Endothelial cell of umbilical vein (primary cell): ENCODE measurements at regions not wholly inside any gene's neighbourhood (a gene's known extent, or its start where the extent isn't known, plus 50 kb on each side); places are given as distances from the start of the nearest gene placed in this dataset.

Source experiments
- BruUV-seq: library from RNA; stranded (reverse); fragments of 400-500 nt; replicated peaks from 2 replicates; lab custom pipeline; 2021; lab: Mats Ljungman, UMichigan
- CTCF ChIA-PET: fragments of 300-600, 350-600 bp; sonication (Branson Sonifier 250); formaldehyde crosslinking; loops from one replicate; lab custom pipeline; 2021; ENCODE audit warnings: antibody characterized with exemption, inconsistent platforms; lab: Charles Lee
- POLR2A ChIA-PET: fragments of 300-600, 350-600 bp; sonication (Branson Sonifier 250); formaldehyde crosslinking; loops from one replicate; lab custom pipeline; 2021; ENCODE audit warnings: antibody characterized with exemption, inconsistent platforms; lab: Charles Lee
- DNase-seq: peaks from one replicate; pipeline ENCODE4 v3.0.0-alpha.2; 2011; ENCODE audit warnings: low read depth, low spot score
- FAIRE-seq: peaks from 2 replicates; lab custom pipeline; 2011; peaks lifted over from hg19 to GRCh38; lab: Jason Lieb, UNC
- H2AFZ ChIP-seq: 2 replicates; pipeline ENCODE4 v1.6.0; 2012; ENCODE audit warnings: low read depth, low read length, control low read depth, inconsistent platforms
- H3K27ac ChIP-seq: 2 replicates; pipeline ENCODE4 v1.5.1; 2011; ENCODE audit warnings: low read depth, mild to moderate bottlenecking, control low read depth, low read length, moderate library complexity; ENCODE audit not compliant: insufficient read depth
- H3K27me3 ChIP-seq, 2 experiments: 2 replicates each; pipeline versions ENCODE4 v1.6.0 to v1.6.1; 2011; ENCODE audit warnings: low read length in 2 of 2, mixed read lengths in 1 of 2; ENCODE audit not compliant: control insufficient read depth in 2 of 2, insufficient read depth in 2 of 2
- H3K36me3 ChIP-seq, 2 experiments: 2 replicates in 1 of 2; 3 replicates in 1 of 2; pipeline ENCODE4 v1.5.1; 2011; ENCODE audit warnings: low read length in 2 of 2, mild to moderate bottlenecking in 1 of 2, moderate library complexity in 1 of 2; ENCODE audit not compliant: control insufficient read depth in 2 of 2, insufficient read depth in 2 of 2; ENCODE audit errors: extremely low read depth in 1 of 2
- H3K4me1 ChIP-seq: 3 replicates; pipeline ENCODE4 v1.5.1; 2011; ENCODE audit warnings: mild to moderate bottlenecking, low read length; ENCODE audit not compliant: control insufficient read depth, insufficient read depth; ENCODE audit errors: extremely low read depth
- H3K4me2 ChIP-seq: 2 replicates; pipeline ENCODE4 v1.6.1; 2011; ENCODE audit warnings: low read length, control low read depth, mixed read lengths; ENCODE audit not compliant: insufficient read depth
- H3K4me3 ChIP-seq, 3 experiments: fragments of 200-600 bp in 1 of 3; sonication (generic), shearing (Covaris generic) in 1 of 3; replicated peaks in 1 of 3; 2 replicates each; pipeline ENCODE4 v1.5.1; 2011 to 2016; ENCODE audit warnings: control low read depth in 3 of 3, low read length in 3 of 3, mild to moderate bottlenecking in 2 of 3, inconsistent platforms in 1 of 3, low read depth in 1 of 3, moderate library complexity in 1 of 3; ENCODE audit not compliant: insufficient read depth in 1 of 3
- H3K79me2 ChIP-seq: 2 replicates; pipeline ENCODE4 v1.6.0; 2012; ENCODE audit warnings: low read length, inconsistent platforms; ENCODE audit not compliant: control insufficient read depth, insufficient read depth
- H3K9ac ChIP-seq: replicated peaks from 2 replicates; pipeline ENCODE3; 2011; ENCODE audit warnings: low read length, control low read depth; ENCODE audit not compliant: insufficient read depth; ENCODE audit errors: extremely low read depth
- H3K9me1 ChIP-seq: replicated peaks from 3 replicates; pipeline ENCODE4 v1.6.0; 2011; ENCODE audit warnings: mild to moderate bottlenecking, low read length; ENCODE audit not compliant: control insufficient read depth, insufficient read depth; ENCODE audit errors: extremely low read depth
- H3K9me3 ChIP-seq: replicated peaks from 2 replicates; pipeline ENCODE4 v1.5.1; 2012; ENCODE audit warnings: low read length, inconsistent platforms; ENCODE audit not compliant: control insufficient read depth, insufficient read depth
- H4K20me1 ChIP-seq: replicated peaks from 2 replicates; pipeline ENCODE3; 2011; ENCODE audit warnings: mild to moderate bottlenecking, low read length; ENCODE audit not compliant: control insufficient read depth, insufficient read depth; ENCODE audit errors: extremely low read depth
- CTCF ChIP-seq, 2 donors: IDR thresholded peaks; 1 replicate in 1 of 2; 2 replicates in 1 of 2; pipeline ENCODE4 v1.5.1; 2011; ENCODE audit warnings: low read length in 2 of 2, mild to moderate bottlenecking in 2 of 2, moderate library complexity in 2 of 2, control low read depth in 1 of 2, inconsistent platforms in 1 of 2, low read depth in 1 of 2; ENCODE audit not compliant: insufficient read depth in 1 of 2; ENCODE audit errors: extremely low read depth in 1 of 2
- EZH2 ChIP-seq: IDR thresholded peaks from 2 replicates; pipeline ENCODE4 v1.6.1; 2012; ENCODE audit warnings: borderline replicate concordance, low read depth, mild to moderate bottlenecking, moderate library complexity, low read length, inconsistent platforms; ENCODE audit not compliant: severe bottlenecking
- FOS ChIP-seq: IDR thresholded peaks from 2 replicates; pipeline ENCODE4 v1.6.1; 2011; ENCODE audit warnings: mild to moderate bottlenecking, low read length, moderate library complexity, borderline replicate concordance; ENCODE audit not compliant: insufficient read depth
- GATA2 ChIP-seq: IDR thresholded peaks from 2 replicates; pipeline ENCODE4 v1.7.0; 2011; ENCODE audit warnings: low read depth, mild to moderate bottlenecking, moderate library complexity, mixed read lengths, low read length; ENCODE audit not compliant: insufficient read length, insufficient read depth
- JUN ChIP-seq: IDR thresholded peaks from 2 replicates; pipeline ENCODE4 v1.6.1; 2011; ENCODE audit warnings: borderline replicate concordance, low read depth; ENCODE audit not compliant: insufficient read length, insufficient read depth
- MAX ChIP-seq: IDR thresholded peaks from 2 replicates; pipeline ENCODE4 v1.6.1; 2011; ENCODE audit not compliant: insufficient read depth, insufficient read length
- MYC ChIP-seq: IDR thresholded peaks from one replicate; pipeline ENCODE4 v1.6.1; 2011; ENCODE audit warnings: mild to moderate bottlenecking, low read depth, low read length
- POLR2A ChIP-seq: IDR thresholded peaks from 2 replicates; pipeline ENCODE4 v1.6.1; 2012; ENCODE audit warnings: low read depth, mild to moderate bottlenecking, control low read depth, low read length
- POLR2AphosphoS5 ChIP-seq: IDR thresholded peaks from 2 replicates; pipeline ENCODE4 v1.6.1; 2012; ENCODE audit warnings: low read depth, mild to moderate bottlenecking, control low read depth, low read length, moderate library complexity; ENCODE audit not compliant: insufficient read depth
- dilution Hi-C: fragments of 300-500 bp; cut with MboI; formaldehyde crosslinking; loops from one replicate; pipeline ENCODE4 v1.15.0; 2019; ENCODE audit warnings: low sequenced_read_pairs; ENCODE audit not compliant: extremely low pct_ligation_motif_present
- intact Hi-C: fragments of 100-400 bp; cut with micrococcal nuclease; formaldehyde crosslinking; loops from one replicate; pipeline ENCODE4 v1.10.0; 2022

- Histone ChIP-seq H3K9me3 (no peaks in the 10 kb centered on the region), H3K9me1 (no peaks in the 10 kb centered on the region), H3K9ac (no peak overlapping the region), H3K4me3 (no peak overlapping the region), H4K20me1 (no peaks in the 10 kb centered on the region), H3K4me2 (no peak overlapping the region), H3K27ac (no peak overlapping the region), H3K36me3 (no peaks in the 10 kb centered on the region), H3K27me3 (peaks cover 0 to 8% of the 10 kb centered on the region in 2 experiments), H3K79me2 (no peaks in the 10 kb centered on the region), H2AFZ (no peak overlapping the region), H3K4me1 (no peaks in the 10 kb centered on the region)
- no TSS peak for BruUV-seq
- DNase-seq, result no peak
- no peak for FAIRE-seq
- TF ChIP-seq FOS, result no peak
- no peak for TF ChIP-seq POLR2AphosphoS5
- TF ChIP-seq MAX, result no peak
- no peak for TF ChIP-seq JUN
- TF ChIP-seq MYC, result no peak
- TF ChIP-seq GATA2, result no peak
- no peak for TF ChIP-seq EZH2
- TF ChIP-seq POLR2A, result no peak
- no peak for TF ChIP-seq CTCF (IDR thresholded peaks at IDR 0.05; ENCODE audit: extremely low read depth in 1 of 2, insufficient read depth in 1 of 2, low read depth in 1 of 2, low read length in 2 of 2)
- ChIA-PET CTCF (no interaction called here), POLR2A (no interaction called here)
- intact Hi-C loops (no loop called here), dilution Hi-C loops (no loop called here)
Observed at GRCh38 chr17:77644181-77645071, 314.1 kb upstream of the TNRC6C start.
